WTC11 (cell line): ENCODE measurements at regions not wholly inside any gene's neighbourhood (a gene's known extent, or its start where the extent isn't known, plus 50 kb on each side); places are given as distances from the start of the nearest gene placed in this dataset.

Source experiments
- JUN ChIP-seq: sonication (generic); formaldehyde crosslinking; IDR thresholded peaks from 2 replicates; pipeline ENCODE4 v1.8.0; 2023; ENCODE audit warnings: mild to moderate bottlenecking, missing genetic modification reagents
- SMAD3 ChIP-seq: sonication (generic); formaldehyde crosslinking; IDR thresholded peaks from 2 replicates; pipeline ENCODE4 v1.8.0; 2022; ENCODE audit warnings: missing genetic modification reagents, mild to moderate bottlenecking, borderline replicate concordance
- TF ChIP-seq, protein P1 (sequence below): sonication (generic); formaldehyde crosslinking; IDR thresholded peaks from 2 replicates; pipeline ENCODE4 v1.8.0; 2022; ENCODE audit warnings: mild to moderate bottlenecking, missing genetic modification reagents
- TF ChIP-seq, protein P2 (sequence below): fragments of 200-600 bp; IDR thresholded peaks from 2 replicates; pipeline ENCODE4 v1.8.0; 2022; ENCODE audit warnings: antibody characterized with exemption

DNA sequence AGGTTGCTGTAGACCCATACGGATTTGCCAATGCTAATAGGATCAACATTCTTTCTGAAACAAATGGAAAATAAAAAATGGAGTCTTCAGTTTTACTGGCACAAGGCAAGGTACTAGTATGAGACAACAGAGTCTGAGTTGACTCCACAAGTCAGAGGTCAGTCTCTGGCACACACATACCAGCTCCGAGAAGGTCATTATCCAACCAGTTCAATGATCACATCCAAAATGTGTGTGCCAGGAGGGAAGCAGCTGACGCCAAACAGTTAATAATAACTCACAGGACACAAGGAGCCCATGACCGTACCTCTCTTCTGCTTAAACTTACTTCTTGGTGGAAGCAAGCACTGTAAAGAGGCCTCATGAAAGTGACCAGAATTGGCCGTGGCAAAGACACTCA, 528.6 kb downstream of the ZNF516 start:
- TF ChIP-seq SMAD3 (CRISPR knock-in tag) (no peak), JUN (CRISPR knock-in tag) (no peak)
- TF ChIP-seq, protein P1, sequence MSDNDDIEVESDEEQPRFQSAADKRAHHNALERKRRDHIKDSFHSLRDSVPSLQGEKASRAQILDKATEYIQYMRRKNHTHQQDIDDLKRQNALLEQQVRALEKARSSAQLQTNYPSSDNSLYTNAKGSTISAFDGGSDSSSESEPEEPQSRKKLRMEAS (CRISPR knock-in tag) = no peak
- TF ChIP-seq, protein P2, sequence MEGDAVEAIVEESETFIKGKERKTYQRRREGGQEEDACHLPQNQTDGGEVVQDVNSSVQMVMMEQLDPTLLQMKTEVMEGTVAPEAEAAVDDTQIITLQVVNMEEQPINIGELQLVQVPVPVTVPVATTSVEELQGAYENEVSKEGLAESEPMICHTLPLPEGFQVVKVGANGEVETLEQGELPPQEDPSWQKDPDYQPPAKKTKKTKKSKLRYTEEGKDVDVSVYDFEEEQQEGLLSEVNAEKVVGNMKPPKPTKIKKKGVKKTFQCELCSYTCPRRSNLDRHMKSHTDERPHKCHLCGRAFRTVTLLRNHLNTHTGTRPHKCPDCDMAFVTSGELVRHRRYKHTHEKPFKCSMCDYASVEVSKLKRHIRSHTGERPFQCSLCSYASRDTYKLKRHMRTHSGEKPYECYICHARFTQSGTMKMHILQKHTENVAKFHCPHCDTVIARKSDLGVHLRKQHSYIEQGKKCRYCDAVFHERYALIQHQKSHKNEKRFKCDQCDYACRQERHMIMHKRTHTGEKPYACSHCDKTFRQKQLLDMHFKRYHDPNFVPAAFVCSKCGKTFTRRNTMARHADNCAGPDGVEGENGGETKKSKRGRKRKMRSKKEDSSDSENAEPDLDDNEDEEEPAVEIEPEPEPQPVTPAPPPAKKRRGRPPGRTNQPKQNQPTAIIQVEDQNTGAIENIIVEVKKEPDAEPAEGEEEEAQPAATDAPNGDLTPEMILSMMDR = no peak
